BE2C (cell line): ENCODE measurements at regions not wholly inside any gene's neighbourhood (a gene's known extent, or its start where the extent isn't known, plus 50 kb on each side); places are given as distances from the start of the nearest gene placed in this dataset.

Source experiments
- DNase-seq: peaks from one replicate; pipeline ENCODE4 v3.0.0-alpha.2; 2020
- H3K27me3 ChIP-seq: fragments of 250-450 bp; sonication (Bioruptor Pico); 2 replicates; pipeline ENCODE4 v1.5.1; 2020; ENCODE audit warnings: mild to moderate bottlenecking
- H3K36me3 ChIP-seq: fragments of 250-450 bp; sonication (Bioruptor Pico); 2 replicates; pipeline ENCODE4 v1.5.1; 2020; ENCODE audit warnings: mild to moderate bottlenecking
- H3K4me1 ChIP-seq: fragments of 250-450 bp; sonication (Bioruptor Pico); 2 replicates; pipeline ENCODE4 v1.5.1; 2020
- H3K4me3 ChIP-seq: 2 replicates; pipeline ENCODE4 v1.5.1; 2011; ENCODE audit warnings: low read depth, low read length
- H3K9me3 ChIP-seq: fragments of 250-450 bp; sonication (Bioruptor Pico); 2 replicates; pipeline ENCODE4 v1.5.1; 2020
- CTCF ChIP-seq: IDR thresholded peaks from 2 replicates; pipeline ENCODE4 v1.5.1; 2012; ENCODE audit warnings: mild to moderate bottlenecking, low read depth, low read length

GRCh38 chr7:33739286-33739685 is 166.1 kb upstream of the BMPER start:
- Histone ChIP-seq H3K4me3 (no peak overlapping the region), H3K4me1 (no peaks in the 10 kb centered on the region; the same call in 1 of the 2 replicates), H3K27me3 (no peaks in the 10 kb centered on the region), H3K9me3 (no peaks in the 10 kb centered on the region), H3K36me3 (no peaks in the 10 kb centered on the region)
- TF ChIP-seq CTCF = no peak
- no peak for DNase-seq

- no peak for DNase-seq
- Histone ChIP-seq H3K4me3 (no peak overlapping the region), H3K9me3 (no peaks in the 10 kb centered on the region), H3K4me1 (no peaks in the 10 kb centered on the region; the same call in 1 of the 2 replicates), H3K36me3 (no peaks in the 10 kb centered on the region), H3K27me3 (no peaks in the 10 kb centered on the region)
- no peak for TF ChIP-seq CTCF
Measured at GRCh38 chr7:33742521-33742920, 162.8 kb upstream of the BMPER start.

GRCh38 chr7:33742999-33743587 is 162.2 kb upstream of the BMPER start:
- no peak for DNase-seq
- Histone ChIP-seq H3K4me1 (no peaks in the 10 kb centered on the region; the same call in 1 of the 2 replicates), H3K27me3 (no peaks in the 10 kb centered on the region), H3K4me3 (no peak overlapping the region), H3K9me3 (no peaks in the 10 kb centered on the region), H3K36me3 (no peaks in the 10 kb centered on the region)
- TF ChIP-seq CTCF = no peak

- no peak for TF ChIP-seq CTCF
- H3K4me1 ChIP-seq = no peaks in the 10 kb centered on the region; the same call in 1 of the 2 replicates
- no peak overlapping the region for H3K4me3 ChIP-seq
- H3K36me3 ChIP-seq = no peaks in the 10 kb centered on the region
- no peaks in the 10 kb centered on the region for H3K27me3 ChIP-seq
- no peak for DNase-seq
- no peaks in the 10 kb centered on the region for H3K9me3 ChIP-seq
Measured at GRCh38 chr7:33743594-33743993, 161.7 kb upstream of the BMPER start.

GRCh38 chr7:33744293-33745075 is 160.9 kb upstream of the BMPER start:
- Histone ChIP-seq H3K36me3 (no peaks in the 10 kb centered on the region), H3K4me3 (no peak overlapping the region), H3K27me3 (no peaks in the 10 kb centered on the region), H3K9me3 (no peaks in the 10 kb centered on the region), H3K4me1 (no peaks in the 10 kb centered on the region; the same call in 1 of the 2 replicates)
- peak; percentile 61 for TF ChIP-seq CTCF
- DNase-seq = peak; percentile 21

GRCh38 chr7:33745934-33746333 is 159.4 kb upstream of the BMPER start:
- H3K4me3 ChIP-seq = no peak overlapping the region
- H3K9me3 ChIP-seq = no peaks in the 10 kb centered on the region
- no peak for DNase-seq
- no peaks in the 10 kb centered on the region for H3K4me1 ChIP-seq
- H3K36me3 ChIP-seq = no peaks in the 10 kb centered on the region
- H3K27me3 ChIP-seq = no peaks in the 10 kb centered on the region
- no peak for TF ChIP-seq CTCF
